HG03196 (cell line): ENCODE measurements at regions not wholly inside any gene's neighbourhood (a gene's known extent, or its start where the extent isn't known, plus 50 kb on each side); places are given as distances from the start of the nearest gene placed in this dataset.

ENCODE experiments used
- ATAC-seq: cut with Tn5 transposase; IDR thresholded peaks from one replicate; pipeline ENCODE4 v1.9.1; 2021; ENCODE audit not compliant: unreplicated experiment

DNA sequence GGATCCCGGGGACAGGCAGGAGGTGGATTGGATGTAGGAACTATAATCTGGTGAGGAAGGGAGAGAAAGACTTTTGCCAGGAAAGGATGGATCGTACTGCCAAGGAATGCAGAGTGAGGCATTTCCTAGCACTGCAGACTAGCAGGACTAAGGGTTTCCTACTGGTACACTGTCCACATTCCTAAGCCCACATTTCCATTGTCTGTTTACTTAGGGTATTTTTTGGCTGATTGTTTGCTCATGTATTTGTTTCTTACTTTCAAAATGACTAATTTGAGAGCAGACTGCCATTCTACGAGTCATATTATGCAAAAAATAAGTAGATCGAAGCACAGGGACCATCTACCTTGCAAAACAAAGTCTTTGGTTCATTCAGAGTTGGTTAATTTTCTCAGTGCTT is 1029.5 kb upstream of the NR2F2 start:
- ATAC-seq, result no peak

GRCh38 chr15:95302206-95302605 is 1028.3 kb upstream of the NR2F2 start:
- no peak for ATAC-seq

- ATAC-seq, result no peak
Observed at GRCh38 chr15:95302809-95303208, 1027.7 kb upstream of the NR2F2 start.

DNA sequence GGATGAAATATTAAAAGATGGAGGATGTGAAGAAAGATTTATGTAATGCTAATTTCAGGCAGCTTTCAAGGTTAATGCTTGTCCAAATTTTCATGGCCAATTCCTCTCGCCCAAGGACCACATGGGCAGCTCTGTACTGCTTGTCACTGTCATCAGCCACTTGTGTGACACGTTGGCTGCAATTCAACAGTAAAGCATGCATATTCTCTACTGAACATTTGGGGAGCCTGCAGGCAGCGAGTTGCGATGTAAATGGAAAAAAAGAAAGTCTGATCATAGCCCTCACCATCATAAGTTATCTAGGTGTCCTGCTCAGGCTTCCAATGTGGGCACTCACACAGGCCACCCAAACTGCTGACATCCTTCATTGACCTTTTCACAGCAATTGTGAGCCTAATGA is 1026.8 kb upstream of the NR2F2 start:
- no peak for ATAC-seq

DNA sequence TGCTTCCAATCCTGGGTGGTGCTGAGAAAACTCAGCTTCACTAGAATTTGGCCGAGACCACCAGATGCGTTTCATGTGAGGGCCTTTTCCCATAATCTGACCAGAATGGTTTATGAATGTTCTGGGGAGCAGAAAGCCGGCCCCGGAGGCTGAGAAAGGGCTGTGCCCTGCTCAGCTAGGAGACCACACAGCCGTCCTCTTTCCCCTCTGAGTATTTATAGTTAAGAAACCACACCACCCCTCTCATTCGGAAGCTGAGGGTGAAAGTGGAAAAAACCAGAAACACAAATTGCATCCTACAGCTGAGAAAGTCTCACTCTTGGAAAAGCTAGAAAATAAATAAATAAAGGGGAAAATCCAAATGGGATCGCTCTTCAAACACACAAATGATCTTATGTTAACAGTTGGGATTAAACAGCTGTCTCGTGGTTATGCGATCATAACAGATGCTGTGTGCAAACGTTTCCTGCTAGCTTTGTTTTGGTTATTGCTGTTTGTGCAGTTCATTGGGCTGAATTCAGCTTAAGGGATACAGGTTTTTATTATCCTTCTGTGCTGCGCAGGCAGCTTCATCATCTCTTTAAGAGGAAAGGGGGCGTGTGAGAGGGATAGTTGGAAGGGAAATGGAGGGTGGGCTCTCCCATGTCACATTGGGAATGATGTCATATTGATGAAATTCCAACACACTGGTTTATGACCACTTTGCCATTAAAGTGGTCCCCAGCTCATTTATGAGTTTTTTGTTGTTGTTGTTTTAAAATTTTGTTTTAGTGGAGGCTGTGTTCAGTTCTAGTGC is 1026.2 kb upstream of the NR2F2 start:
- ATAC-seq, result no peak

DNA sequence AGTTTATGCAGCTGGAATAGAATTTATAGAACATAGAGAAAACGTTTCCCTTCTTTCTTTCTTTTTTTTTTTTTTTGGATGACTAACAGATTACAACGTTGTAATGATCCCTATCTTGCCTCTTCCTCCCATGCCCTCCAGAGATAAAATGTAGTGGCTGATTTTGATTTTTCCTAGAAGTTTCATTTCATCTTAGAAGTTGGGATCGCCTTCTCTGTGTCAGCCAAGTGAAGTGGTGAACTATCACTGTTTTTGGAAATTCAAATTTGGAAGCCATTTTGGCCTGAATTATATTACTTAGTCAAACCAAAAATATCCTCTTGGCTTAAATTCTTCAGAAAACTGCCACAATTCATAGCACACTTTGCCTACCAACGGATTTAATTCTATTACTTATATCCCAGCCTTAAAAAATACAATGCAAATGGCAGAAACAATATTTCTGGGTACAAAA is 1025.5 kb upstream of the NR2F2 start:
- no peak for ATAC-seq

- ATAC-seq, result no peak
Observed at GRCh38 chr15:95307115-95307514, 1023.4 kb upstream of the NR2F2 start.

GRCh38 chr15:95319242-95319641 is 1011.3 kb upstream of the NR2F2 start:
- ATAC-seq, result no peak

- no peak for ATAC-seq
Observed at GRCh38 chr15:95323796-95324195, 1006.7 kb upstream of the NR2F2 start.

DNA sequence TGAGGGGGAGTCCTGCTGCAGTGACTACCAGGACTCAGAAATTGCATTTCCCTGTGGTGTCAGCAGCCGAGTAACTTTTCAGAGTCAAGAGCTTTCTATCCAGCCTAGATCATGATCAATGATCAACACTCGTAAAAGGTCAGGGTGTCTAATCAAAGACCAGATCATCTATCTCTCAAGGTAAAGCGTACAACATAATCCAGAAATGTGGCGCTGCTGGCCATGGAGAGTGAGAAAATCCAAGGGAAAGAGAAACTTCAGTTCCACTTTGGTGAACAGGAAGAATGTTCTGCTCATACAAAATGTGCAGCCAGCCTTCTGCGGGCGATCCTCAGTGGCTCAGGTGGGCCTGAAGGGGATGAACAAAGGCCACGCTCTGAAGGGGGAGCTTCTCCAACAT is 1005.8 kb upstream of the NR2F2 start:
- no peak for ATAC-seq

DNA sequence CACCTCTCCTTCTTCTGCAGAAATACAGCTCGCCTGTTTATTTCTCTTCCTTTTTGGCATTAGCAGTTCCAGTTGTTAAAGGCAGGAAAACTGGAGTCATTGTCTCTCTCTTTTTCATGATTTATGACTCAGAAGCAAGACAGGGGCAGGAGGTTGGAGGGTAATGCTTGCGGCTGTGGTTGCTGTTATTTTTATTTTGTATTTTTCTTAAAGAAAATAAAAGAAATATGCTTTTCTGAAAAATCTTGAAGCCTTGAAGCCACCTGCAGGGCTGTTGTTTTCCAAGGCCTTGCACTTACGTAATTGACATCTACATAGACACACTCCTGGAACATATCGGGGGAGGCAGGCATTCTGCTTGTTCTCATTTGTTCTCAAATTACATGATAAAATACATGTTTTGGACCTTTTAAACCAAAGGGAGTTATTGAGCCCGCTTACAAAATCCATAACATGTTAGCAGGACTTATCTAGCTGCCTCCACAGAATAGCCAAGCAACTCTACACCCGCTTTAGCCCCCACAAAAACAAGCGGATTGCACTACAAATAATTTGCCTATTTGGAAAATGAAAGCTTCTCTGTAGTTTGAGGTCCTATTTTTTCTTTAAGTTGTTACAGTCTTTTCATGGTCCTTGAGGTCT is 1004.6 kb upstream of the NR2F2 start:
- ATAC-seq, result no peak

DNA sequence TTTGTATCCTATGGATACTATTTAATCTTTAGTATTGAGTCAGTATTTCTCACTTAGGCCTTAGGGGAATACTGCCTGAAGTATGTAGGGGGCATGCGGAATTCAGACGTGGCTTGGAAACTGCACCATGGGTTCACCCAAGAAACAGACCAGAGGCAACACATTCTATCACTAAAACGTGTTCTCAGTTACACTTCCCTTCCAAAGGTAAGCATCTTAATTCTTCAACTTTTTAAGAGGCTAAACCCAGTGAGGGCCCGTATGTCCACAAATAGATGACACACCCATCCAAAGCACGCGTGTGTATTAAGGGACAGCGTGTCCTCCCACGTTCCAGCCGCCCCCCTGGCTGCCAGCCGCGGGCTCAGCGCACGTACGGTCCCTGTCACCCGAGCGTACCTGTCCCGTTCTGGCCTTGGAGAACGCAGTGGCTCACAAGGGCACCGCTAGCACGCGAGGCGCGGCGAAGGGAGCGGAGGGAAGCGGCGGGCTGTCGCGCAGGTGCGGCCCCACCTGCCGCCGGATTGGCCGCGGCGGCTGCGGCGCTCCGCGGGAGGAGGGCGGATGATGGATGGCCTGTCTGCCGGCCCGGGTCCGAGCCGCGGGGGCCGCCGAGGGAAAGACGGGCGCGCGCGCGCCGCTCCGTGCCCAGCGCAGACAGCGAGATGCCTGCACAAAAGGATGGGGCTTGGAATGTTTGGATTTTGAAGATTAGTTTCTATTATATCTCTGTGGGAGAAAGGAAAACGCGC is 1003.9 kb upstream of the NR2F2 start:
- no peak for ATAC-seq

- no peak for ATAC-seq
Observed at GRCh38 chr15:95327183-95327525, 1003.3 kb upstream of the NR2F2 start.

GRCh38 chr15:95327661-95328060 is 1002.8 kb upstream of the NR2F2 start:
- ATAC-seq, result no peak

DNA sequence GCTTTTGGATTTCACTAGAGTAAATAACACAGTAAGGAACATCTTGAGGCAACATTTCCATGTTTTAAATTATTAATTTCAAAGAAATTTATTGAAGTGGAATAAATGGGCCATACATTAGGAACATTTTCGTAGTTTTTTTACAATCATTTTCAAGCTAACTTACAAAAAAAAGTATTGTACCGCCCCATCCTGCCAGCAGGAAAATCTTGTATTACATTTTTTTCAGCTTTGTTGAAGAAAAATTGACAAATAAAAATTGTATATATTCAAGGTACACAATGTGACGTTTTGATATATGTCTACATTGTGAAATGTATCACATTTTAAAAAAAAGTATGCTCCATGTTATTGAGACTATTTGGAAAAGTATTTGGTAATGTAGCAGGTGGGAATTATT is 1001.9 kb upstream of the NR2F2 start:
- no peak for ATAC-seq

- no peak for ATAC-seq
Observed at GRCh38 chr15:95329362-95329761, 1001.1 kb upstream of the NR2F2 start.

DNA sequence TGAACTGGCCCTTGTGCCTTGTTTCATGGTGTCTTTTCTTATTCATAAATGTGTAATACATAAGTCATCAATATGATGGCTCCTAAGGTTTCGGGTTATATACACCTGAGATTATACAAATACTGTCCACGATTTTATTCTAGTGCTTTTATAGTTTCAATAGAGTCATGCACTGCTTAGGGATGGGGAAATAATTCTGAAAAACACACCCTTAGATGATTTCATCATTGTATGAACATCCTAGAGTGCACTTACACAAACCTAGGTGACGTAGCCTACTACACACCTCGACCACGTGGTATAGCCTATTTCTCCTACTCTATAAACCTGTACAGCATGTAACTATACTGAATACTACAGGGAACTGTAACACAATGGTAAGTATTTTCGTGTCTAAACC is 988.8 kb upstream of the NR2F2 start:
- ATAC-seq, result no peak

- ATAC-seq, result no peak
Observed at GRCh38 chr15:95345867-95346266, 984.6 kb upstream of the NR2F2 start.

- ATAC-seq, result no peak
Observed at GRCh38 chr15:95346721-95347475, 983.6 kb upstream of the NR2F2 start.

GRCh38 chr15:95347837-95348236 is 982.7 kb upstream of the NR2F2 start:
- no peak for ATAC-seq

GRCh38 chr15:95350908-95351307 is 979.6 kb upstream of the NR2F2 start:
- ATAC-seq, result no peak
